Fibroblast of skin of left quadriceps (primary cell): ENCODE measurements at regions not wholly inside any gene's neighbourhood (a gene's known extent, or its start where the extent isn't known, plus 50 kb on each side); places are given as distances from the start of the nearest gene placed in this dataset.

ENCODE experiments used
- DNase-seq, 2 experiments: peaks; one replicate each; pipeline ENCODE4 v3.0.0-alpha.2; 2013; ENCODE audit warnings: low read depth in 2 of 2

DNA sequence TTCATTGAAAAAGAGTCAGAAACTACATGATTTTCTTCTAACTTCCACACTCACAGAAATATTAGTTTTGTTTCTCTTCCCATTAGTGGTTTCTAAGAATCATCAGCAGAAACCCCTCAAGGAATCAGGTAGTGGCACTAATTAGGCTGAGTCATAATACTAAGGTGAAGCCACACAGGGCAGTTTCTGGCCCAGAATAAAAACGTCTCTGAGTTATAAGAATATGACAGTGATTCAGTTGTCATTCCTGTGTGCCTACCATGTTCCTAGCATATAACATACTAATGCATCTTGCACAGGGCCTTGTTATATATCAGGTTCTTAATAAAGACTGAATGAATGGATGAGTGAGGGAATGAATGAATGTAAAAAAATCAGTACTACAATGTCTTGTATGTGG lies 206.0 kb upstream of the PLEKHG7 start:
- no peak for DNase-seq

DNA sequence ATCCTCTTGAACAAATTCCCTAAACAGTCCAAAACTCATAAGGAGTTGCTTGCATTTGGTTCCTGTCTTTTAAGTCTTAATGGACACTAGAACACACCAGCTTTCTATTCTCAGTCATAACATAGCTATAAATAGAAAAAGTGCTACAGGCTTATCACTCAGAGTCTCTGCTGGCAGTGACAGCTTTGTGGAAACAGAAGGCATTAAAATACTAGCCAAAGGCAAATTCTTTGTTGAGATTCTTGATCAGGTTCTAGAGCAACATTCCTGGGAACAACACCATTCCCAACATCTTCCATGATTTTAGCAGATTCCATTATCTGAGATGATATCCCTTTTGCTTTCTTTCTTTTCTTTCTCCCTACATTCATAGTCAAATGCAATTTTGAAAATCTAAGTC lies 207.7 kb upstream of the PLEKHG7 start:
- DNase-seq, result no peak

DNA sequence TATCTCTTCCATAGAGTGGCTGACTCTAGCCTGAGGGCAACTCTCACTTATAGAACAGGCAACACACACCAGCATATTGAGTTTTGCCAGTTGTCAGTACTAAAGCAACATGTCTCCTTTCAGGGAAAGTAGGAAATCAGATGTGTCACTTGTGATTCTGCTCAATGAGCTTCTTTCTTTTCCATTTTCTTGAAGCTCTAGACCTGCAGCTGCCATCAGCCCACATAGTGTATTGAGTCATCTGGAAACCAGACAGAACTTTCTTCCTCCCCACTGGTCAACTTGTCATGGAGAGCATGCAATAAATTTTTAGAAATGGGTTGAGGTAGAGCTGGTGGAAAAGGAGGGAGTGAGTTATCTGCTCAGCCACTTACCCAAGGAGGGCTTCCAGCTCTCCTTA lies 209.0 kb upstream of the PLEKHG7 start:
- no peak for DNase-seq

DNA sequence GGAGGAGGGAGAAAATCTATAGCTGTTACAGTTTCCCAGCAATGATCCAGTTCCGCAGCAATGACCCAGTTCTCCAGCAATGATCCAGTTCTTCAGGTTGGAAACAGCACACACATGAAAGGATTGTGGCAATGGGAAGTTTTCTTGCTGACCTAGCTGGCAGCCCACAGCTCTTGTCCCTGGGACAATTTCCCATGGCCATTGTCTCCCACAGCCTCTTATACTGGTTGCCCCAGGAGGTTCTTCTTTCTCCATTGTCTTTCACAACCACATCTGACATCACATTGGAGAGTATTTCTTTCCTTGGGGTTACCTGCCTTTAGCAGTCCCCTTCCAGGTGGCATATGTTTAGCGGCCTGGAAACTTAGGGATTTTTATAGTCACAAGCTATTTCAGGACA lies 209.8 kb upstream of the PLEKHG7 start:
- no peak for DNase-seq

DNA sequence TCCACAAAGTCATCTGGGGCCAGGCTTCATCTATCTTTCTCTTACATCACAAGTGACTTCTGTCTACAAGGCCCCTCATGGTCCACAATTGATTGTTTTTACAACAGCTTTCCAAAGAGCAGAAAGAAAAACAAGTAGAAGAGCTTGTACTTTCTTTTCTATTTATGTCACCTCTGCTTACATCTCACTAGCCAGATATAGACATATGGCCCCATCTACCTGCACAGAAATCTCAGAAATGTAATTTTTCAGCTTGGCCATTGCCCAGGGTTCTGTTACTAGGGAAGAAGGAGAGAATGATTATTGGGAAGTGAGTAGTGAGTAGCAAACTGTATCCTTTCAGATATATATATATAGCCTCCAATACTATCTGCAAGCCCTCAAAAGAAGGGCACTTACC lies 210.5 kb upstream of the PLEKHG7 start:
- no peak for DNase-seq

DNA sequence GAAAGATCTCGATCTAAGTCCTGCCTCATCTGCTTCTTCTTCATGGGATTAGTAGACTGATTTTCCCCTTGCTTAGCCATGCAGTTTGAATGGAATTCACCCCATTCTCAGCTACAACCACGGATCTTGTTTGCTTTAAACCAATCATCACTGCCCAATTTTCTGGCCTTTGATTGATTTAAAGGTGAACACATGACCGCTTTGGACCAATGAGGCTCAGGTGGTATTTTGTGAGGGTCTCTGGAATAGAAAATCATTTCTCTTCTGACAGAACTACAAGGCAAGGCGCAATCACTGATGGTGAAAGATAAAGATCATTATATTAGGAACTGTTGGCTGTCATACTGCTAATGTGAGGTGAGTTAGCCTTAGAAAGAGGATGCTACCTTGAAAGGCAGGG lies 213.0 kb upstream of the PLEKHG7 start:
- no peak for DNase-seq

DNA sequence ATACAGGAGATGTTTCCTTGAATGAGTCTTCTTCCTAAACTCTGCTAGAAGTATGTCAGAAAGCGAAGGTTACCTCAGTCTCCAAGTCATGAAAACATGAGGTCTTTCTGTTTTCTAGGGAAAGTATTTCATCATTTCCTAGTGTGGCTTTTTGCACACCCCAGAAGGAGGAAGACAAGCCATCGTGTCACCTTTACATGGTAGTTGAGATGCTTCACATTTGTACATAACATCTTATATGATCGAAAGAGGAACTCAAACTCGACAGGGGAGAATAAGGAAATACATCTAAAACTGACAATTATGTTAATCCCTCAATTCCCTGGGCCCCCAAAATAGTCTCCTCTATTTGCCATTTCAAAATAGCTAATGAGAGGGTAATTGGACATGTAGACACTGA lies 214.1 kb upstream of the PLEKHG7 start:
- DNase-seq, result no peak

DNA sequence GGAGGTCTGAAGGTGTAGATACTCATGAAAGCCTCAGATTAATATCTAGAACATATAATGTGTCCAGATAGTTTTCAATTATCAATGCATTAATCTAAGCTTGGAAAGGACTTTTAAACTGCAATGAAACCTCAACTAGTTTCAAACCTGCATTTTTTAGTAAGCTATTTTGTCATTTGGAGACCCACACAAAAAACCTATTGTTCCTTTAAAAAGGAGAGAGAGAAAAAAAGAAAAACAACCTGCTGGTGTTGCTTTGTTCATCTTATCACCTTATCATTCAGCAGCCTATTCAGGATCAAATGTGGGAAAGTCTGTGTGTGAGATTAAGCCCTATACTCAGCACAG lies 215.7 kb upstream of the PLEKHG7 start:
- no peak for DNase-seq

DNA sequence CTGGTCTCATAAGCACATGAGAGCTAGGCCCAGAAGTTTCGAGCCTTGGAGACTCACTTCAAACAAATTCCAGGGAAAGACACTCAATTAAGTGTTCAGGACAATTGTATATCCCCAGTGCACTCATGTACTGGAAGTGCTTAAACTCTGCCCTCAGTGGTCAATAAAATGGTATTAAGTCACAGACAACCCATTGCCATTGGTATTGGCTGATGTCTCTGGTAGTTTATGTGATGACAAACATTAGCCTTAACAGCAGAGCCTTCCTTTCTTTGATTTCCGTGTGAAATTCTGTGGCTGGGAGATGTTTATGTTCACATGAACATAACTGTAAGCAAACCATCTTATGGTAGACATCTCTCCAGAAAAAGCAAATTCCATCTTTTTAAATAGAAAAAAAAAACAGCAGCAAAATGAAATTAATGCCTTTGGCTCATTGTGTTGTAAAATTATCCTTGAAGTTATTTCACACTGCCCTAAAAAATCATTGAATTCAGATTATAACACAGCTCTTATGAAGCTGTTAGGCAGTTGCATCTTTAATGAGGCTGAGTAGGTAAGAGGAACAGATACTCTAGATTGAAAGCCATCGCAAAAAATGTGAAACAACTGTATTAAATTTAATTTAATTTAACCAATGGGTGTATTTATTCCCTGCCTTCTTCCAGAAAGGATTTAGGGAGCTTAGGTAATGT lies 216.2 kb upstream of the PLEKHG7 start:
- DNase-seq, result no peak

DNA sequence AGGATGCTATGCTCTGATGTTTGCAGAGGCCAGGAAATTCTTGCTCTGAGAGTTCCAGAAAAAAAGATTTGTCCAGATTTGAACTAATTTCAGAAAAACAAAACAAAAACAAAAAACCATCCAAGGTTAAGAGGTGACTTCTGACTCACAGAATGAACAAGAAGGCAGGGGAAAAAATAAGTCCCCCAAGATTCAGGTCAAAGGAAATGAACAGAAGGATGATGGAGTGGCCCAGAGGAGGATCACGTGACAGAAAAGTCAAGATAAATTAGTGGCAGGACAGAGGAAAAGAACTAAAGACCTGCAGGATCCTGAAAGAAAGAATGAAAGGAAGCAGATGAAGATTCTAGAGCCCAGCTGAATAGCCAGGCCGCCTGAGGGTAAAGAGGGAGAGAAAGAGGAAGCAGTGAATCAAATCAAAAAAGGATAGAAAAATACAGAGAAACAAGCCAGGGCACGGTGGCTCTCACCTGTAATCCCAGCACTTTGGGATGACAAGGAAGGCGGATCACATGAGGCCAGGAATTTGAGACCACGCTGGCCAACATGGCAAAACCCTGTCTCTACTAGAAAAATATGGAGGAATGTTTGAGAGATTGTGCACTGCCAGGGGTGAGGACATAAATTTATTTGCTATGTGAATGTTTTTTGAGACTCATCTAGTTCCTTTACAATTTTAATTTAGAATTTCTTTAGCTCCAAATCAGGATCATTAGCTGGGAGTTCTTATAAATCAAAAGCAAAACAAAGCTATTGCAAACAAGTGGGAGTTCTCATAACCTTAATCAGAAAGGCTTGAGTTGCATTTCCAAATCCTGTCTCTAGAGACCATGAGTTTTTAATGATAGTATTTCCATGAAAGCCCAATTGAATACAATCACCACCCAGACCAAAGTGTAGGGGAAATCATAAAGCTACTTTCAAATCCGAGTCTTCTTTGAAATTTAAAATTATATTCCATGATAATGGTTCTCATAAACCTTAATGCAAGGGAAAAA lies 217.1 kb upstream of the PLEKHG7 start:
- no peak for DNase-seq

DNA sequence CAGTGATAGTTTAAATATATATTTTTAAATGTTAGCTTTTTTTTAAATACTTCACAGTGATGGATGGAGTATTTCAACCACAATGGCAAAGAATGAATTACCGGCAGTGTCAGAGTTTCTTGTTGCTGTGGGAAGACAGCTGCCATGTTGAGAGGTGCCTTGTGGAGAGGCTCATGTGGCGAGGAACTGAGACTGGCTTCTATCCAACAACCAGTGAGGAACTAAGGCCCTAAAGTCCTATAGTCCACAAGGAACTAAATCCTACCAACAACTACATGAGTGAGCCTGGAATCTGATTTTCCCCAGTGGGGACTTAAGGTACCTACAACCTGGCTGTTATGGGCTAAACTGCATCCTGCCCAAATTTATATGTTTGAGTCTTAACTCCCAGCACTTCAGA lies 220.2 kb upstream of the PLEKHG7 start:
- DNase-seq, result no peak

DNA sequence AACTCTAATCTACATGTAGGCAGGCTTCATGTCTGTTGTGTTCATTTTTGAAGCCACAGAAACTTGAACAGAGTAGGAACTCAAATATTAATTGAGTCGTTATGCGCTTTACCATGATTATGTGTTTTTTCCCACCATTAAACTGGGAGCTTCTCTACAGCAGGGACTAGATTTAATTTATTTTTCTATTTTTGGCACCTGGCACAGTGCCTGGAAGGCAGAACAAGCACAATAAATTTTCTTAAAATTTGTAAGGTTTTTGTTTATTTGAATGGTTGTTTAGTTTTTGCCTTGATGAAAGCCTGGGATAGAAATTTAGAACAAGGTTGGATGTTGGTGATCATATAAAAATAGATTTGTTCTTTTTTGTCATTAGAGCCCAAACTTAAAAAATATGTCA lies 221.7 kb upstream of the PLEKHG7 start:
- no peak for DNase-seq

DNA sequence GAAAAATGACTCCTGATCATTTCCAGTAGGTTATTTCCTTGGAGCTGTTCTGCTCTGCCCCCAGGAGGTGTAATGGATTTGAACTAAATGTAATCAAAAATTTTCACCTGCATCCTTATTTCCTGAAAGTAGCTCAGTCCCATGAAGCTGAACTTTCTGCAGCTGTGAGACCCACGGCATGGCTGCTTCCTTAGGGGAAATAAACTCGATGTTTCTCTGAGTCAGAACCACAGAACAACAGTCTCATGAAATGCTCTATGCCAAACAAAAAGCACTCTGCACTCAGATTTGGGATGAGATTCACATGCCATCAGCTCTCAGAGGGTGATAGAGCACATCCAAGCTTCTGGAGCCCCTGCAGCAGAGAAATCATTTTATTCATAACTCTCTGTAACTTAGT lies 224.1 kb upstream of the PLEKHG7 start:
- no peak for DNase-seq

DNA sequence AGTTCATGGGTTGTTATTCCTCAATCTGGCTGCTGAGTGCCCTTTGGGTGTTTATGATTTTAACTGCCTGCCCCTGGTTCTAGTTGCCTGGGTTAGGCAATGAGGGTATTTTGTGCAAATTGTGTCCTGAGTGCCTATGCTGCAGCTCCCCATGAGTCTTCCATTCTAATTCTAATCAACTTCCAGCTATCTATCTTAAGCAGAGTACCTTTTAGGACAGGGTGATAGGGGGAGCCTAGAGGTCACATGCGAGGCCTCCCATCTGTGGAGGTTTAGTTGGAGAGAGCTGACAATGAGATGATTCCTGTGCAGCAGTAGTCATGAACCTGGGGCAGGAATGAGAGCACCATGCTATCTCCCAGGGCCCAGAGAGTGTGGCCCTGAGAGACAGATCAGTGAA lies 225.9 kb upstream of the PLEKHG7 start:
- DNase-seq, result no peak

DNA sequence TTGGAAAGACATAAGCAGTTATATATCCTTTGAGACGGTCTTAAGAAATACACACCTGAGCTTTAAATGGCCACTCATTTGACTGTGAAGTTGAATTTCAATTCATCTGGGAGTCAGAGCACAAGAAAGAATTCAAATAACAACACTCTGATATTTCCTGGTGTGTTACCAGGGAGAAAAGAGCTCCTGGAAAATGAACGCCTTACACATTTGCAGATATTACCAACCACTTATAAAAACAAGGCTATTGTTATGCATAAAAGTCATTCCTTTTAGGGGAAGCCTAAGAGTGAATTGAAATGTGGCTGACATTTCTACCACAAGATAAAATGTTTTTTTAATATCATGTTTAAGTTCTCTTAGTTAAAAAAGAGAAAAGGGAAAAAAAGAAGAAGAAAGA lies 229.2 kb upstream of the PLEKHG7 start:
- no peak for DNase-seq

DNA sequence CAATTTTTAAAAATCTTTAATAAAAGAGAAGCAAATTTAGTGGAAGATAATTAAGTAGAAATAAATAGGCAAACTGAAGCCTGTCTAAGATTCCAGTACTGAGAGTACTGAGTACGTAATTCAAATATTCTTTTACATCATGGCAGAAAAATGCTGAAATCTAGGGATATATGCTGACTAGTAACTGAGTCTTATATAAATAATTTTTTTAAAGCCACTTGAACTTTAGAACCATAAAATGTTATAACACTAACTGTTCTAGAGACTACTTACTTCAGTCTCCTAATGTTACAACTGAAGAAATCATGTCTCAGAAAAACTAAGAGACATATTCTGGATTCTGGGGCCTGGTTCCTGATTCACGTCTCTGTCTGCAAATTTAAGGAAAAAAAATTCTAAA lies 230.6 kb upstream of the PLEKHG7 start:
- DNase-seq, result no peak

DNA sequence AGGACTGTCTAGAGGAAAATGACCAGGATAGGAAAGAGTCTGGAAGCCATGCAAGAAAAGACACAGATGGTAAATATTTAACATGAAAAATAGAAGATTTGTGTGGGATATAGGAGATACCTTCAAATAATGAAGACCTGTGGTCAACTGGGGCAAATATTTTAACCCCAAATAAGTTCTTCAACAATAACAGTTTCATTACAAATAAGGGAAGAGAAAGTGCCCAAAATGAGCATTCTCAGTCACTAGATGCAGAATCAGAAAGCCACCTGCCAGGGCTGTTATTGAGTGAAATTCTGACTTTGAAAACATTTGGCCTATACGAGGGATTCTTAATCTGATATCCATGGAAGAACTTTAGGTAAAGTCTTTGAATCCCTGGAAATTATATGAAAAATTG lies 231.2 kb upstream of the PLEKHG7 start:
- DNase-seq, result no peak

DNA sequence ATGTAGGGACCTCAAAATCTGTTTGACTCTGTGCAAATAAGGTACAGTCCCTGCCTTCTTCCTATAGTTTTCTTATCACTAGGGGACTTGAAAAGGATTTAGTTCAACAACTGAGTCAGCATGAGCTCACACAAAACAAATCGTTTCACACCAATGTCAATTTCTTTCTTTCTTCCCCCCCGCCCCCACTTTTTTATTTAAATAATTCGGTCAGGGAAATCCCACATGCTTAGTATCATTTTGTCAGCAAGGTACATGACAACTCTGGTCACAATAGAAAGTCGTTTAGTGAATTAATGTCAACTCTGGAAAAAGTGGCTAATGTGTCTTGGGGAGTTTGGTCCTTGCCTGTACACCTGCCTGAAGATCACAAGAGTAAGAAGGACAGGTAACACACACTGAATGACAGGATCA lies 232.2 kb upstream of the PLEKHG7 start:
- DNase-seq, result no peak

DNA sequence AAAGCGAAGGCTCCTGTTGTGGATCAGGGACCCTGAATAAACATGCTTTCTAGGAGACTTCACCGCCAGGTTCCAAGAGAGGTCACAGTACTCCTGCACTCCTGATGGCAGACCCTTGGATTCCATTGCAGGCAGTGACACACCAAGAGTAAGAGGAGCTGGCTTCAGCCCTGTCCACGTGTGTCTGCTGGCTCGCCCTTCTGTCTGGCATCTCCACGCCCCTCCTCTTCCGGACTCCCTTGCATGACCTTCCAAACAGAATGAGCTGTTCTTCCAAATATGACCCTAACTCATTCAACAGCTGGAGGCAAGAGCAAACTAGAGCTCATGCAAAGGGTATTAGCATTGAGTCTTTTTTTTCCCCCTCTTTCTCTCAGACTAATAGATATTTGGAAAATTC lies 233.0 kb upstream of the PLEKHG7 start:
- no peak for DNase-seq

DNA sequence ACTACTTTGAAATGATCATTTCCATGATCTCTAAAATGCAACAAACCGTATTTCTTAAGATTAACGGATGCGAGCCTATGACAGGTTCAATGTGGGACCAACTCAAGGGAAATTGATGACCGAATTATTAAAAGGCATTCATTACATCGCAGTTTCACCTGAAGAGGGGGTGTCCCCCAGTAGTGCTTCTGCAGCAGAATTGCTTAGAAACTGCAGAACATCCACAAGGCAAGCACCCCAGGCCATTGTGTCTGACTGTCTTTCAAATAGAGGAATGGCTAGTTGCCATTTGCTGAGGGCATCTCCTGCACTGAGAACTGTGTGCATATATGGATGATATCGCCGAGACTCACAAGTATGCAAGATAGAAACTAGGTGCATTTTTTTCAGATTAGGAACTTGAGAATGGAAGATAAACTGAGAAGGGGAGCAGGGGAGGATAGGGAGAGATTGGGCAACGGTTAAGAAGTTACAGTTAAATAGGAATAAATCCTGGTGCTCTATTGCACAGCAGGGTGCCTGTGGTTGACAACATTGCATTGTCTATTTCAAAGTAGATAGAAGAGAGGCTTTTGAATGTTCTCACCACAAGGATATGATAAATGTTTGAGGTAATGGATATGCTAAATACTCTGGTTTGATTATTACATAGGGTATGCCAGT lies 234.3 kb upstream of the PLEKHG7 start:
- DNase-seq, result no peak

DNA sequence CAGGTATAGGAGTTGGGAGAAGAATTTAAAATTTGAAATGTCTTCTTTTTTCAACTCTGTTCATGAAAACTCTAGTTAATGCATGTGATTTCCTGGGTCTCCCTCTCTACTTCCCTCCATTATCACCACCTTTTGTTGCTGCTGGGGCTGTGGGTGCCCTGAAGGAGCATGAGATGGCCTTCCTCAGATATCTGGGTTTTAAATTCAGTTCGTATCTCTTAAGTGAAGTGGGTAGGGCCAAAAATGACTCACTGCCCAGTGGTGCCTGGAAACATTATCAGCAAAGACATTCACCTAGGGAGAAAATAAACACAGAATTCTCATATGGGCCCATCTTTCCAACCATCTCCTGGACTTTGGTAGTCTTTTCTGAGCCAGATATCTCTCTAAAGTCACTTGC lies 234.9 kb upstream of the PLEKHG7 start:
- DNase-seq, result no peak

DNA sequence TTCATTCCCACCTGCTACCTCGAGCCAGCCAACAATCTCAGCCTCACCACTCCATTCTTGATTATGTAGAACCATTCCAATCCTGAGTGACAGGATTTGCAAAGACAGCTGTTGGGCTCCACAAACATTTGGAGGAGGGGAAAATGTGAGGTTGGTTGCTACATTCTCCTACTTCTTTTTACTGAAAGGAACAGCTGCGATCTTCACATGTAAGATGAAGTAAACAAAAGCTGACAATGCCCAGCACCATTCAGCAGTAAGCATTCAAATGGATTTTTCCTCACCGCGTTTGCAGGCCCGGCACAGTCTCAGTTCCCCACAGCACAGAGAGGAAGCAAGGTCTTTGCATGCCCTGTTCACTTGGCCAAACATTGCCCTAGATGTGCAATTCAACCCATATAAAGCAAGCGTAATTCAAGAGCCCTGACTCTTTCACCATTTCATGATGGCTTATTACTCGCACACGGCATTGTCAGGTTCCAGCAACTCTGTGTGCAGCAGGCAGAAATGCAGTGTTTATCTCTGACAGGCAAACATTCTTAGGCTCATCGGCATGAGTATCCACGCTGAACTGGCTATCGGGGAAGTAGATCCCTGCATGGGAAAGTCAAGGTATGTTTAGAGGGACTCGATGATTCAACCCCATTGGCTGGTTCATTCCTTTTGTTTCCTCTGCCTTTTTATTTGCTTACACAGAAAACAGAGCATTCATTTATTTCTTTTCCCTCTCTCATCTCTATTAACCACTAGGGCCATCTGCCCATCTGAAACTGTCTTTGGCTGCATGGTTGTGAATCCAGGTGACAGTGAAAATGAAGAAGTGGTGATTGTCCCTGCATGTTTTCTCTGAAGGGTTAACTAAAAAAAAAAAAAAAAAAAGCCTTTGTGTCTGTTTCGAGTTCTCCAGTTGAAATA lies 236.1 kb upstream of the PLEKHG7 start:
- no peak for DNase-seq
